HG02610 (cell line): ENCODE measurements at regions not wholly inside any gene's neighbourhood (a gene's known extent, or its start where the extent isn't known, plus 50 kb on each side); places are given as distances from the start of the nearest gene placed in this dataset.
"Not testable (repeated sequence)": the region's sequence is repeated elsewhere in the genome, so short reads cannot be mapped to it uniquely, and the experiment has no call there.

Experiments used
- ATAC-seq: cut with Tn5 transposase; IDR thresholded peaks from one replicate; pipeline ENCODE4 v1.9.1; 2021; ENCODE audit warnings: mild to moderate bottlenecking, moderate library complexity; ENCODE audit not compliant: unreplicated experiment

DNA sequence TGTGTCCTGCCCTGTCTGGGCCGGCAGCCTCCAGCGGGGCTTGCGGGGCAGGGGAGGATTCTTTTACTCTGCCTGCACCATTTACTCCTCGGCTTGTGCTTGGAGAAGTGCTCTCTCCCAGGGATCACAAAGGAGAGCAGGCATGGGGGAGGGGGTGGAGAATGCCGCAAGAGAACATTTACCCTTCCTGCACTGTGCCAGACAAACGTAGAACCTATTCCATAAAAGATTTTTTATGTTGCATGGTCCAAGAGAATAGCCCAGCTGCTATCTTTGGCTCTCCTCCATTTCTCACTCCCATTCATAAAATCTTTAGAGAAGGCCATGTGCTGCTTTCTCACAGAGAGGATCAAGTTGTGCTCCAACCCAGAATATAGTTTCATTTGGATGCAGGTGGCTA is 159.4 kb downstream of the SPTSSA start:
- no peak for ATAC-seq

DNA sequence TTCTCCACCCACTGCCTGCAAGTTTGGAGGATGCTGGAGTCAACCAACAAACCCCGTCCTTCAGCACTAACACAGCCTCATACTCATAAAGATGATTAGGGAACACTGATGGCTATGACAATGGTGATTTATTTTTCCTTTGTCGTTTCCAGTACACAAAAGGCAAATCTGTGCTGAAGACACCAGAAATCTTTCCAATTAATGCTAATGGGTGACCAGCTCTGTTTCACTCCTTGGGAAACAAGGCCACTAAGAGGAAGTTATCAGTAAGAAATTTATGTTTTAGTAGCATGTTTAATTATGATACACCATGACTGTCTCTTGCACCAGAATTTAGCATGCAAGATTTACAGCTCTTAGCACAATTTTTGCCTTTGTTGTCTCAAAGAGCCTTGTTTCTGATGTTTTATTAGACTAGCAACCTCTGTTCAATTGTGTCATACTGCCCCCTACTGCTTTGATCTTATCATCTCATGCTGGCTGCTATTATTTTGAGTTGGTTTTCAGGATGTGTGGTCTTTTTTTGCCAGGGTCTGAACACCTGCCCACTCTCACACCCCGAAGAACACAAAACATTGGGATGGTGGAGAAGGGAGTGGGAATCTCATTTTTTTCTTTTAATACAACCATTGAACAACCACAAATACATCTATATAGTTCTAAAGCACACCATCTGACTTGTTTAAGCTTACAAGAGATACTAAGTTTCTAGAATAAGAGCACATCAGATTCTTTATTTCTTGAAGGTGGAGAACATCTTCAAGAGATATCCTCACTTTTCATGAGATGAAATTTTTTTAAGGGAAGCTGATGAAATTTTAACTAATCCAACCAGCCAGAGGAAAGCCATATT is 160.9 kb downstream of the SPTSSA start:
- ATAC-seq = no peak

DNA sequence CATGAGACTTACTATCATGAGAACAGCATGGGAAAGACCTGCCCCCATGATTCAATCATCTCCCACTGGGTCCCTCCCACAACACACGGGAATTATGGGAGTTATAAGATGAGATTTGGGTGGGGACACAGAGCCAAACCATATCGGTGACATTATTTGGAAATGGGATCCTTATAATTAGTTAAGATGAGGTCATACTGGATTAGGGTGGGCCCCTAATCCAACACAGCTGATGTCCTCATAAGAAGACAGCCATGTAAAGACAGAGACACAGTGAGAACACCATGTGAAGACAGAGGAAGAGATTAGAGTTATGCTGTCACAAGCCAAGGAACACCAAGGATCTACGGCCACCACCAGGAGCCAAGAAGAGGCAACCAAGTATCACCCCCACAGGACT is 161.7 kb downstream of the SPTSSA start:
- ATAC-seq = no peak

DNA sequence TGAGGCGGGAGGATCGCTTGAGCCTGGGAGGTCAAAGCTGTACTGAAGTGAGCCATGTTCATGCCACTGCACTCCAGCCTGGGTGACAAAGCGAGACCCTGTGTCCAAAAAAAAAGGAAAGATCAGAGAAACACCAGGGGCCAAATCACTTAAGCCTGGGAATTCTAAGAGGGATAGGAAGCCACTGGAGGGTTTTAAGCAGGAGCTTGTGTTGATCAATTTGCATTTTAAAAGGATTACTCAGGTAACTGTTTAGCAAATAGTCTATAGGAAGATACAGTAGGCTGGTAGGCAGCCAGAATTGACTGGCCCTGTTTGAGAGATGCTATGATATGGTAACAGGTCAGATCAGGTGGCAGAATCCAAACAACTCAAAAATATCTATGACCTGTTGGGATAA is 162.7 kb downstream of the SPTSSA start:
- ATAC-seq = no peak

DNA sequence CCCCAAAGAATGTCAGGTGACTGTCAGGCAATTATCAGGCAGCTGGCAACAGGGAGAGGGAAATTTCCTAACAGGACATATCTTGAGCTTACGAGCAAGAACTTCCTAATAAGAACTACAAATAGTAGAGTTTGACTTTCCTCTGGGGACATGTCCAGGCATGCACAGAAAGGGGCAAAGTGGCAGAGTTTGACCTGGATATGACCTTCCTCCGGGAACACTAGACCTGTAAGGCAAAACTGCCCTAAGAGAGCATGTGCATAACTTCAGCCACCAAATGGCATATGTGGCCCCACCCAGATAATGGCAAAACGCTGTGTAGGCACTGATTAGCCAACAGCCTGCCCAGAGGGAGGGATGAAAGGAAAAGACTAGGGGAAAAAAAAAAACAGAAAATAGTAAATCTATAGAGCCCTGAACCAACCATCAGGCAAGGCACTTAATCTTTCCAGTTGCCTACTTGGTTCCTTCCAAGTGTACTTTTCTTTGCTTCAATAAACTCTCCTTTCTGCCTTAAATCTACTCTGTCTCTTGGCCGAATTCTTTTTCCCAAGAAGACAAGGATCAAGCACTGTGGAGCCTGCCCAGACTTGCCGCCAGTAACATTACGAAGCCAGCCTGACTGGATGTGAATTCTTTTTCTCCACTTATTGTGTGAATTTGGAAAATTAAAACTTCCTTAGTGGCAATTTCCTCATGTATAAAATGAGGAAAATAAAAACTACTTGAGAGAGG is 164.1 kb downstream of the SPTSSA start:
- no peak for ATAC-seq

DNA sequence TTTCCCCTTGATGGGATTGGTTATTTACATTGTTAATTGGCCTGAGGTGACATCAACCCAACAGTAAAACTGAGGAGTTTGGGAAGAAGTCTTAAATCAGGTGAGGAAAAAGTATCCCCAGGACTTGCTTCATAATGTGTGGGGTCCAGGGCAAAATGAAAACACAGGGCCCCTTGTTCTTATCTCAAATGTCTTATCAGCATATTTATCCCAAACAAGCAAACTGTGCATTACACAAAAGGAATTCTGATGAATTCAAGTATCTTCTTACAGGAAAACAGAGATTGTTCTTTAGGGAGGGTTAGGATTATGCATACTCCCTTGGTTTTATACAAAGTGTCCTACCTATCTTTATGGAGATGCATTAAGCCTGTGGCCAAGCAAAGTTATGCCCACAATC is 178.4 kb downstream of the SPTSSA start:
- no peak for ATAC-seq

DNA sequence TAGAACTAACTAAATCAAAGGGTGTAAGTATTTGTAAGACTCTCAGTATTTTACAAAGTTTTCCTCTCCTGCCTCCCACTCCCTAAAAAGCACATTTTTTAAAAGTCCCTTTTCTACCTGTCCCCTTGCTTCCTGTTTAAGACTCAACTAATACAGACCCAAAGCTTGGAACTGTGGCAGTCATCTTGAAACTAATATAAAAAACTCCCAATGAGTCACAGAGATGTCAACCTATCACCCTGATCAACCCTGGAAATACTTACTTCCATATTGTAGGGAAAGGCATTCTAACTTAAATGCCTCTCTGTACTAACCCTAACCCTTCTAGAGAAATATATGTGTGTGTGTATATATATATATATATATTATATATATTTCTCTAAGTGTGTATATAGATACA is 184.8 kb downstream of the SPTSSA start:
- peak; percentile 68 for ATAC-seq

DNA sequence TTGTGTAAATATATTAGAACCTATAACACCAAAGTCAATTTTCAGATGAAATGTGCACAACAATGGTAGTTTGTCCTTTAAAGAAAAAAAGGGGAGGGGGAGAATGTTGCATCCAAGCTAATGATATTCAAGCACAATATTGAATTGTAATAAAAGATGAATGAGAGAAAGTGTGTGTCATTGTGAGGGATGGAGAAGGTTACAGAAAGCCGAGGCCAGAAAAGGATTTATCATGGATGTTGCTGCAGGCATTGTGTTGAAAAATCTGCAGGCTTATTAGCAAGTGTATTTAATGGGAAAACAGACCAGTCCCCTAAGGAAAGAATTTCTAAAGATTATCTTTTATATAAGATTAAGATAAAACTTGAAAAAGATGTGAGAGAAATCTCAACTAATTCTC is 186.5 kb downstream of the SPTSSA start:
- no peak for ATAC-seq

DNA sequence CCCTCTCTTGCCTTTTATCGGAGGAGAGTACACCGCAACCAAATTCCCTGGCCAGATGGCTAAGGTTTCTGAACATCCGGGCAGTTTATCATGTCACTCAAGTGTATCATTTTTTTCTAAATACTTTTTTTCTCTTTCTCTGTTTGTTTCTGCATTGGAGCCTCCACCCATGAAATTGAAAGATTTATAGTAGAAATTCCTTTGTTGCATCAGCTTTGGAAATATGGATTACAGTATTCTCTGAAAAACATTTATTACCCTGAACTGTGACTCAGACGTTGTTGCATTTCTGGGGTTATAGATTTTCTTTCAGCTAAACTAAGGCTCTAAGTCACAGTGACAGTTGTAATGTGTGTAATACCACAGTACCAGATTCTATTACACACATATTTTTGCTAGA is 187.0 kb downstream of the SPTSSA start:
- no peak for ATAC-seq

DNA sequence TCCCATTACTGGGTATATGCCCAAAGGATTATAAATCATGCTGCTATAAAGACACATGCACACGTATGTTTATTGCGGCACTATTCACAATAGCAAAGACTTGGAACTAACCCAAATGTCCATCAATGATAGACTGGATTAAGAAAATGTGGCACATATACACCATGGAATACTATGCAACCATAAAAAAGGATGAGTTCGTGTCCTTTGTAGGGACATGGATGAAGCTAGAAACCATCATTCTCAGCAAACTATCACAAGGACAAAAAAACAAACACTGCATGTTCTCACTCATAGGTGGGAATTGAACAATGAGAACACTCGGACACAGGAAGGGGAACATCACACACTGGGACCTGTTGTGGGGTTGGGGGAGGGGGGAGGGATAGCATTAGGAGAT is 188.3 kb downstream of the SPTSSA start:
- not testable (repeated sequence) for ATAC-seq

DNA sequence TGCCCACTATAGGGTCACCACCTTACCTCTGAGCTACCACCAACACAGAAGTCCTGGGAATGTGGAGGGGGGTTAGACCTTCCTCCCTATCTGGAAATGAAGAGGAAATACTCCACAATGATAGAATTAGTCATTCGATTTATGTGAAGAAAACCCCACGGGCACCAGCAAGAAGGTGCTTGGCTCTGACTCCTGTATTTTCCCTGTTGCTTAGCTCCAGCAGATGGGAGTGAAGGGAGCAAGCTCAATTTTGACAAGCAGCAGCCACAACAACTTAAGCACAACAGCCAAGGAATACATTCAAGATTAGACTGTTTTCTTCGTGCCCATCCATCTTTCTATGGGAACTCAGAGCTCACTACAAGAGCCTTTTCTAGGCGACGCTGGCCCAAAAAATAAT is 191.7 kb downstream of the SPTSSA start:
- ATAC-seq = no peak

DNA sequence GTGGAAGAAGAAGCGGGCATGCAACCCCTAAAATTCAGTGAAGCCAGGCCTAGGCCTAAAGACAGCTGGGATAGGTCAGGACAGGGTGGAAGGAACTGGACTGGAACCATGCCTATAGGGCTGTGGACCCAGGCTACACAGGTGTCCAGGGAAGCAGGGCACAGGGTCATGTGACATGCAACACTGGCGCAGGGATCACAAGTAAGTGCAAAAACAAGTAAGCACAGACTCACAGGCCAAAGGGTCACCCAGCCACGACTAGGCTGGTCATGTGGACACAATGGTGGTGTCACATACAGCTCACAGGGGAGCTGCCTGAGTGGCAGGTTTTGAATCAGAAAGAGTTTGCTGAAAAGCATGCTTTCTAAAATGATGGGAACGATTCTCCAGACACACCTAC is 195.7 kb downstream of the SPTSSA start:
- ATAC-seq = no peak

DNA sequence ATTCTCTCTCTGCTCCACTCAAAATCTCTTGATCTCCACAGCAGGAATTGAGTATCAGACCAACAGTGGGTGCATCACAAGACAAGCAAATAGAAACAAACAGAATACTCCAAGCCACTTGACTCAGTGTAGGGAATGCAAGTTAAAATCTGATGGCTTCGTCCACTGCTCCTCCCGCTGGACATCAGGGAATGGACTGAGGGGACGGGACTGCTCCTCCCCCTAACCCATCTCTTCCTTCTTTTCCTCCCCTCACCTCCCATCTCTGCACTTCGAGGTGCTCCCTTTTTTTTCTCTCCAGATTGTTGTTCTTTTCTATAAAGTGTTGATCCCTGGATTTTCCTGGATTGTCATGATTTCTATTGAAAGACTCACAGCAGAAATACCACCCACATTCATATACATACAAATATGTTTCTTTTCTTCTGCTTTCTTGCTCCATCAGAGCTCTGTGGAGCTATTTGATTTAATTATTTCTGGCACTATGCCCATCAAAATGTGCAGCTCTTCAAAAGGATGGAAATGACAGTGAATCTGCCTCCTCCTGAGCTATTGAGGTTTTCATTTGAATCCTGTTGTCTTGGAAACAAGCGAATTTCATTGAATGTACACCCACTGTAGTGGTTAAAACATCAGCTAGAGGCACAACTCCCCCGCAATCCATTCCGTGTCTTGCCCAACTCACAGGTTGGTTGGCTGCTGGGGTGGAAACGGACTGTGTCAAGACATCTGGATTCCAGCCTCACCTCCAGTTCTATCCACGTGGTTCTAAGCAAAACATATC is 199.7 kb downstream of the SPTSSA start:
- ATAC-seq = no peak

DNA sequence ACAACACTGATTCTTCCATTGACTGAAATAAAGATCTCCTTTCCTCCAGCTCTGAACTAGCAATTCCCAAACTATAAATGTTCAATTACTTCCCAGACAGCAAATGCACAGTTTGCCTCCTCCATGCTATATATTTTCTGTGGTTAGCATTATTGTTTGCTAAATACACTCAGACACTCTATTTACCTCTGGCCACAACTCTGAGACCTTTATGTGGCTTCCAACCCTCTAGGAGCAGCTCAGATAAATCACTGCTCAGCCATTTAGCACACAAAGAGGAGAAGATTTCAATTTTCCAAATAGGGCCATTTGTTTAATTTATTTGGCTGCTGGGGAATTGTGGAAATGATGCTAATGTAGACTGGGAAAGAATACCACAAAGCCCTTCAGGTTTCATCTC is 202.0 kb downstream of the SPTSSA start:
- ATAC-seq = no peak

DNA sequence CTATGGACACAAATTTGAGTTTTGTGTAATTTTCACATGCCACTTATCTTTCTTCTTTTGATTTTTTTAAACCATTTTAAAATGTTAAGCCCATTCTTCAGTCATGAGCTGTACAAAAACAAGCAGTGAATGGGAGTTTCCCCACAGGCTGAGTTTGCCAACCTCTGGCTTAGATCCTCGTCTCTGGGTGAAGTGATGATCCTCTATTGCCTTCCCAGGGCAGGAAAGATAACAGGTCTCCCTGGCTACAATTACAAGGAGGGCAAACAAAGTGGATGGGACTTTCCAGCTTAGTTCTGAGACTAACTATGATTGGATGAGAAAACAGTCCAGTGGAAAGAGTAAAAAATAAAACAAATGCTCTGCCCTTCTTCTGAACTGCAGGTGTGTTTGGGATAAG is 203.7 kb downstream of the SPTSSA start:
- no peak for ATAC-seq

DNA sequence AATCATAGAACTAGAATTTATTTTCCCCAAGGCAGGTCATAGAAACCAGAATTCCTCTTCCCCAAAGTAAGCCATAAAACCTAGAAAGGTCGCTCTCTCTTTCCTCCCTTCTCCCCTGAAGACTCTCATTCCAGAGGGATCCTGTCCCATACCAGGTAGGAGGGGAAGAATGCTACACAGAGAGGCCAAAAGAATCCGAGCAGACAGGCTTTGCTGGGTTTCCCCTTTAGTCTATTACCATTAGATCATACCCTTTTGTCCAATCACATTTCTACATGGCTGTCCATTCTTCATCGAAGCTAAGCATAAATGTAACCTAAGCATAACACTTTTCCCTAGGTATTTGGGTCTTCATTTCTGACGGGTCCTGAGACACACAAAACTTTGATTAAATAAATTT is 204.5 kb downstream of the SPTSSA start:
- no peak for ATAC-seq

DNA sequence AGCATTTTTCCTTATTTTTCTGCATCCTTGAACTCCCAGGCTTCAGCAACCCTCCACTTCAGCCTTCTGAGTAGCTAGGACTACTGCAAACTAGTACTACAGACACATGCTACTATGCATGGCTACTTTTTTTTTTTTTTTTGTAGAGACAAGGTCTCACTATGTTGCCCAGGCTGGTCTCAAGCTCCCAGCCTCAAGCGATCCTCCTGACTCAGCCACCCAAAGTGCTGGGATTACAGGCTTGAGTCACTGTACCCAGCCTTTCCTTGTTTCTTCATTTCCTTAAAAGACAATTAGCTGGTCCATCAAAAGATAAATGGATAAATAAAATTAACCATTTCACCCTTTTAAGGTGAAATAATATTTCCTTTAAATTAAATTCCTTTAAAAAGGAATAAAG is 205.8 kb downstream of the SPTSSA start:
- no peak for ATAC-seq

DNA sequence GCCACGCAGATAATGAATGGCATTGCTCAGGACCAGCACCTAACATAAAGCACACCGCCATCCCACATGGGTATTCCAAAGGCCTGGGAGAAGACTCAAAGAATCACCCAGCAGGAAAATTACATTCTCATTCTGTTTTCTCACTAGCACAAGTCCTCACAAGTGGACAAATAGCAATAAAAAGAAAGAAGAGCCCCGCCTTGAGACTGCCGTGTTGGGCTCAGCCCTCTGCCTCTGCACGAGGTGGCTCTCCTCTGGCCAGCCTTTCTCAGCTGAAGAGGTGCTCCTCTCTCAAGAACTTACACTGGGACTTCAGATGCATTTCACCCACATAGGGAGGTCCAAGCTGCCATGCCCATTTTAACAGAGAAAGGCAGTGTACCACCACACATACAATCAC is 207.5 kb downstream of the SPTSSA start:
- no peak for ATAC-seq

DNA sequence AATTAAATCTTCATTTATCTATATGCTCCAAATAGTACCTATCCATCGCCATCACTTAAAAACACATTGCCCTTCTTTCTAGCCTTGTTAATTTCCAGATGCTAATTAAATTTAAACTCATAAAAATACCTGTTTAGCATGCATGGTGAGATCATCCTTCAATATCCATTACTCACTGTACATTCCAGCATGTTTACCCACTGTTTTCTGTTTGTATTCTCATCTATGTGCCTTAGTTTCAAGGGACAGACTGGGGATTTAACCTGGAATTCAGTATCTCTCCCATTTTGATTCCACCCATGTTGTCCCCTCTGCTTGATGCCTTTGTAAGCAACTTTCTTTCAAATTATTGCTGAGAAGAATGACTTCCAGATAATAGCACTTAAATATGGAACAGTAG is 208.0 kb downstream of the SPTSSA start:
- no peak for ATAC-seq

DNA sequence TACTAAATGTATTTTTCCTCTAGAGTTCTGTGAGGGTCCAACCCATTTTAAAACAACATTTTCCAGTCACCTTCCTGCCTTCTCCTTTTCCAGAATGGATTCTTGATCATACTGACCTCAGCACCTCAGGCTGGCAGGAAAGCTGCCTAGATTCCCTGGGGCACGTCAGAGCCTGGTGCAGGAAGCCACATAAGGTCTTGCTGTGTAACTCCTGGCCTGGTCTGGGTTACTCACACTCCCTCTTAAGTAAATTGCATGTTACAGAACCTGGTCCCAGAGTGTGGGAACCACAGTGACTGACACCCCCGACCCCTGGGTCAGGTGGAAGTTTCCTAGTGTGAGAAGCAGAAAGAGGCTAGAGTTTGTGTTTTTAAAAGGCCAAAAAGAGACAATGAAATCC is 209.8 kb downstream of the SPTSSA start:
- no peak for ATAC-seq

DNA sequence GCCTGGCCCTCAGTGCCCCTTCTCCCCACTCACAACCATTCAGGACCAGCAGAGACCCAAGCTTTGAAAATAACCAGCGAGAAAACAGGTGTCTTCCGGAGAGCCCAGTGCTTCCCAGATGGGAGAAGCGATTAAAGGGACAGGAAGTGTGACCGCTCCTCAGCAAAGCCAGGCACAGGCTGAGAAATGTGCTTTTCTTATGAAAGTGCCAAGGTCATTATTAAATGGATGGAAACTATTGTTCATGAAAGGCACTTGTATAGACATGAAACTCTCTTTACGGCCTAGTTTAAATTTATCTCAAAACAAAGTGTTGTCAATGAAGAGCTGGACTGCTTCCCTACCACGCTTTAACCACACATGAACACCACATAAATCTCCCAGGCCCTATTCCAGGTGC is 210.4 kb downstream of the SPTSSA start:
- ATAC-seq = no peak

DNA sequence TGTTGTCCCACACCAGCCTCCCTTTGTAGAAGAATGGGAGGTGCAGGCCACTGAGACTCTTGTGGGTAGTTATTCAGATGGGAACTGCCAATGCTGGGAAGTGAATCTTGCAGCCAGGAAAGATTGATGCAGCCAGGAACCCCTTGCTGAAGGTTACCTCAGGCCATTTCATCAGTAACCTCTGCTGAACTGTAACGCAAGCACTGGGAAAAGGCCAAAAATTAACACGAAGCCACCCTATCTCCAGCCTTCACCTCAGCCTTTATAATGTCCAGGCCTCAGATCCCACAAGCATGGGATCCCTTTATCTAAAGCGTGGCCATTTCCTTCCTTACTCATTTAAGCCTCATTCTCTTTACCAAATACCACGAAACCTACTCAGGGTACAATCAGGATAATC is 211.1 kb downstream of the SPTSSA start:
- no peak for ATAC-seq
